CD4-positive, alpha-beta memory T cell (primary cell): ENCODE measurements at regions not wholly inside any gene's neighbourhood (a gene's known extent, or its start where the extent isn't known, plus 50 kb on each side); places are given as distances from the start of the nearest gene placed in this dataset.

Experiments
- CTCF ChIA-PET: fragments of 350-600 bp; sonication (Branson Sonifier 250); formaldehyde crosslinking; loops from one replicate; lab custom pipeline; 2021; ENCODE audit warnings: inconsistent platforms; ENCODE audit not compliant: partially characterized antibody; lab: Charles Lee
- POLR2A ChIA-PET: fragments of 350-600 bp; sonication (Branson Sonifier 250); formaldehyde crosslinking; loops from one replicate; lab custom pipeline; 2021; ENCODE audit not compliant: partially characterized antibody; lab: Charles Lee
- DNase-seq, 5 donors: peaks; one replicate each; pipeline versions ENCODE4 v3.0.0 to v3.0.0-alpha.2; 2020 to 2022; ENCODE audit warnings: mixed read lengths in 1 of 5
- H3K27ac ChIP-seq: one replicate; pipeline ENCODE4 v1.7.0; 2013; ENCODE audit warnings: low read depth, low read length
- H3K27me3 ChIP-seq: 2 replicates; pipeline ENCODE4 v1.7.0; 2013; ENCODE audit warnings: mild to moderate bottlenecking, low read length, moderate library complexity; ENCODE audit not compliant: insufficient read depth
- H3K36me3 ChIP-seq: 2 replicates; pipeline ENCODE4 v1.7.0; 2013; ENCODE audit warnings: mild to moderate bottlenecking, low read length, moderate library complexity; ENCODE audit not compliant: insufficient read depth
- H3K4me1 ChIP-seq: 2 replicates; pipeline ENCODE4 v1.7.0; 2013; ENCODE audit warnings: mild to moderate bottlenecking, low read length, moderate library complexity; ENCODE audit not compliant: insufficient read depth
- H3K4me3 ChIP-seq, 2 donors: one replicate each; pipeline ENCODE4 v1.7.0; 2013; ENCODE audit warnings: low read length in 2 of 2, mild to moderate bottlenecking in 1 of 2
- H3K9me3 ChIP-seq, 2 donors: one replicate each; pipeline ENCODE4 v1.7.0; 2013; ENCODE audit warnings: low read length in 2 of 2, control low read depth in 1 of 2; ENCODE audit not compliant: control insufficient read depth in 1 of 2
- H3K27ac Mint-ChIP-seq, 7 donors: one replicate each; pipeline ENCODE4 v1.8.0; 2020 to 2021; ENCODE audit warnings: mixed read lengths in 7 of 7, mild to moderate bottlenecking in 6 of 7, inconsistent platforms in 3 of 7, moderate library complexity in 3 of 7
- H3K27me3 Mint-ChIP-seq, 2 donors: one replicate each; pipeline ENCODE4 v1.8.0; 2020 to 2021; ENCODE audit warnings: mixed read lengths in 2 of 2
- H3K36me3 Mint-ChIP-seq, 2 donors: one replicate each; pipeline ENCODE4 v1.8.0; 2020 to 2021; ENCODE audit warnings: mixed read lengths in 2 of 2, inconsistent platforms in 1 of 2, mild to moderate bottlenecking in 1 of 2
- H3K4me1 Mint-ChIP-seq, 4 donors: one replicate each; pipeline ENCODE4 v1.8.0; 2020 to 2021; ENCODE audit warnings: mixed read lengths in 4 of 4, mild to moderate bottlenecking in 1 of 4
- H3K4me3 Mint-ChIP-seq, 8 donors: one replicate each; pipeline ENCODE4 v1.8.0; 2020 to 2021; ENCODE audit warnings: mixed read lengths in 8 of 8, mild to moderate bottlenecking in 7 of 8, moderate library complexity in 6 of 8, inconsistent platforms in 3 of 8
- H3K9me3 Mint-ChIP-seq, 8 donors: one replicate each; pipeline ENCODE4 v1.8.0; 2020 to 2021; ENCODE audit warnings: mixed read lengths in 8 of 8, mild to moderate bottlenecking in 5 of 8, inconsistent platforms in 3 of 8, moderate library complexity in 1 of 8
- intact Hi-C: fragments of 100-400 bp; cut with micrococcal nuclease; formaldehyde crosslinking; loops from one replicate; pipeline ENCODE4 v1.15.1; 2023

DNA sequence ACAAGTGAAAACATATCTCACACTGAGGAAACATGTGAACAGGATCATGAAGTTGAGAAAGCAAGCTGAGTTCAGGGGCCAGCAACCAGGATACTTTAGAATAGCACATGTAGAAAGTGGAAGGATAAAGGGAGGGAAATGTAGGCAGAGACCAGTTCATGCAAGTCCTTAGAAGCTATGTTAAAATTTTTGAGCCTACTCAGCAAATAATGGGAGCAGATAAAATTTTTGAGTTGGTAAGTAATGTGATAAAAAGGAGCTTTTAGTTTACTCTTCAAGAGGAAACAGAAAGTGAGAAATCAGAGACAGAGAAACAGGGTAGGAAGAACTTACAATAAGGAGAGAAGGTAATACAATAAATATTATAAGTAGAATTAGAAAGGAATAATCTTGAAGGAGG is 105.6 kb upstream of the ZBTB20 start:
- POLR2A ChIA-PET = no interaction called here
- CTCF ChIA-PET = no interaction called here
- no peaks in the 10 kb centered on the region for H3K27me3 ChIP-seq
- intact Hi-C loops = no loop called here
- peaks cover 5 to 16% (median 9%) of the 10 kb centered on the region in 8 donors for H3K9me3 Mint-ChIP-seq
- H3K36me3 ChIP-seq = no peaks in the 10 kb centered on the region
- no peaks in the 10 kb centered on the region for H3K4me1 ChIP-seq
- no peak overlapping the region for H3K4me3 ChIP-seq
- peaks cover 1 to 2% of the 10 kb centered on the region in 2 donors for H3K27me3 Mint-ChIP-seq
- no peak overlapping the region for H3K27ac ChIP-seq
- H3K27ac Mint-ChIP-seq = no peak overlapping the region
- H3K9me3 ChIP-seq = no peaks in the 10 kb centered on the region
- DNase-seq = no peak
- no peaks in the 10 kb centered on the region for H3K4me1 Mint-ChIP-seq
- H3K36me3 Mint-ChIP-seq = no peaks in the 10 kb centered on the region
- no peak overlapping the region for H3K4me3 Mint-ChIP-seq

GRCh38 chr3:115254492-115255196 is 107.6 kb upstream of the ZBTB20 start:
- intact Hi-C loops = no loop called here
- H3K36me3 ChIP-seq = no peaks in the 10 kb centered on the region

DNA sequence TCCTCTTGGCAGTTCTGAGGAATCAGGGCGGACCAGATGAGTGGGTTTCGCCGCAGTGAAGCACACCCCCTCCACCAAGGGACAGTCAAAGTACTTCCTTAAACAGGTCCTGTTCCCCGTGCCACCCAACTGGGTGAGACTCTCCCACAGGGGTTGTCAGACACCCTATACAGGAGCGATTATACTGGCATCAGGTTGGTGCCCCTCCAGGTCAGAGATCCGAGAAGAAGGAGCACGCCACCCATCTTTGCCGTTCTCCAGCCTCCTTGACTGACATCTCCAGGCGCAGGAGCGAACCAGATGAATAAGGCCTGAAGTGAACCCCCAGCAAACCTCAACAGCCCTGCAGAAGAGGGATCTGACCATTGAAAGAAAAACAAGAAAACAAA is 108.1 kb upstream of the ZBTB20 start:
- DNase-seq = no peak
- Mint-ChIP-seq H3K4me3 (no peak overlapping the region), H3K27ac (no peak overlapping the region), H3K36me3 (no peaks in the 10 kb centered on the region), H3K27me3 (peaks cover 1 to 2% of the 10 kb centered on the region in 2 donors), H3K9me3 (peaks cover 5 to 18% (median 9%) of the 10 kb centered on the region in 8 donors), H3K4me1 (no peaks in the 10 kb centered on the region)
- H3K4me1 ChIP-seq = no peaks in the 10 kb centered on the region
- no peaks in the 10 kb centered on the region for H3K9me3 ChIP-seq
- H3K36me3 ChIP-seq = no peaks in the 10 kb centered on the region
- no peak overlapping the region for H3K27ac ChIP-seq
- intact Hi-C loops = no loop called here
- ChIA-PET POLR2A (no interaction called here), CTCF (no interaction called here)
- no peaks in the 10 kb centered on the region for H3K27me3 ChIP-seq
- H3K4me3 ChIP-seq = no peak overlapping the region

More at GRCh38 chr3:115254492-115255196, 107.6 kb upstream of the ZBTB20 start:
- Mint-ChIP-seq H3K4me3 (no peak overlapping the region), H3K27me3 (peaks cover 1 to 2% of the 10 kb centered on the region in 2 donors), H3K36me3 (no peaks in the 10 kb centered on the region), H3K4me1 (no peaks in the 10 kb centered on the region), H3K27ac (no peak overlapping the region), H3K9me3 (peaks cover 5 to 16% (median 9%) of the 10 kb centered on the region in 8 donors)
- H3K27ac ChIP-seq = no peak overlapping the region
- POLR2A ChIA-PET = no interaction called here
- no peaks in the 10 kb centered on the region for H3K4me1 ChIP-seq
- H3K4me3 ChIP-seq = no peak overlapping the region
- no peak for DNase-seq
- no peaks in the 10 kb centered on the region for H3K27me3 ChIP-seq
- no peaks in the 10 kb centered on the region for H3K9me3 ChIP-seq
- CTCF ChIA-PET = no interaction called here

DNA sequence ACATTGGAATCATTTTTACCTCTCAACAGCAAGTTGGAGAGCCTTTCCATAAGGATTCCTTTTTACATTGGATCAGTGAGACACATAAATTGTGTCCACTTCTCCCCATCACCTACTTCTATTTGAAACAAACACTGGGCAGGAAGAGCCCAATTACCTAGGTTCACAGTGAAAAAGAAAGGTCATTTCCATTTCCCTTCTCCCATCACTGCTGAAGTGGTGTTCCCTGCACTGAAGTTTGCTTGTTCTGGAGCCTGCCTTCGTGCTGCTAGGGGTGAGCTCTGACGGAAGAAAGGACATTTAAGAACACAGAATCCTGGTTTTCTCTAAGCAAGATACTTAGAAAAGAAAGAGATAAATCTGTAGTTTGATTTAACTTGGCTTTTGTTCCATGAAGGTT is 123.8 kb upstream of the ZBTB20 start:
- no peaks in the 10 kb centered on the region for H3K4me1 Mint-ChIP-seq
- no peaks in the 10 kb centered on the region for H3K9me3 ChIP-seq
- no peaks in the 10 kb centered on the region for H3K4me1 ChIP-seq
- no peaks in the 10 kb centered on the region for H3K27me3 ChIP-seq
- H3K27ac Mint-ChIP-seq = no peak overlapping the region
- H3K9me3 Mint-ChIP-seq = peaks cover 0 to 3% (median 0%) of the 10 kb centered on the region in 8 donors
- intact Hi-C loops = no loop called here
- DNase-seq = no peak
- ChIA-PET POLR2A (no interaction called here), CTCF (no interaction called here)
- peaks cover 0 to 4% of the 10 kb centered on the region in 2 donors for H3K36me3 Mint-ChIP-seq
- H3K4me3 ChIP-seq = no peak overlapping the region
- no peak overlapping the region for H3K4me3 Mint-ChIP-seq
- no peaks in the 10 kb centered on the region for H3K27me3 Mint-ChIP-seq
- no peaks in the 10 kb centered on the region for H3K36me3 ChIP-seq
- no peak overlapping the region for H3K27ac ChIP-seq

- H3K4me1 ChIP-seq = no peaks in the 10 kb centered on the region
- Mint-ChIP-seq H3K36me3 (peaks cover 0 to 4% of the 10 kb centered on the region in 2 donors), H3K4me3 (no peak overlapping the region), H3K9me3 (peaks cover 0 to 3% (median 0%) of the 10 kb centered on the region in 8 donors), H3K27me3 (no peaks in the 10 kb centered on the region), H3K4me1 (no peaks in the 10 kb centered on the region), H3K27ac (no peak overlapping the region)
- no peaks in the 10 kb centered on the region for H3K27me3 ChIP-seq
- CTCF ChIA-PET = no interaction called here
- no peak overlapping the region for H3K4me3 ChIP-seq
- POLR2A ChIA-PET = no interaction called here
- no peaks in the 10 kb centered on the region for H3K36me3 ChIP-seq
- no peak overlapping the region for H3K27ac ChIP-seq
- no peaks in the 10 kb centered on the region for H3K9me3 ChIP-seq
- no peak for DNase-seq
- intact Hi-C loops = no loop called here
These were observed 125.1 kb upstream of the ZBTB20 start for GRCh38 chr3:115272036-115272824.

- Mint-ChIP-seq H3K36me3 (peaks cover 0 to 2% of the 10 kb centered on the region in 2 donors), H3K4me3 (no peak overlapping the region), H3K27ac (no peak overlapping the region), H3K27me3 (no peaks in the 10 kb centered on the region), H3K4me1 (peaks cover 4 to 5% (median 4%) of the 10 kb centered on the region in 4 donors), H3K9me3 (peaks cover 0 to 4% (median 0%) of the 10 kb centered on the region in 8 donors)
- ChIA-PET POLR2A (no interaction called here), CTCF (no interaction called here)
- H3K4me1 ChIP-seq = no peaks in the 10 kb centered on the region
- no peak overlapping the region for H3K27ac ChIP-seq
- no peak overlapping the region for H3K4me3 ChIP-seq
- no peaks in the 10 kb centered on the region for H3K27me3 ChIP-seq
- intact Hi-C loops = no loop called here
- H3K9me3 ChIP-seq = no peaks in the 10 kb centered on the region
- no peak for DNase-seq
- no peaks in the 10 kb centered on the region for H3K36me3 ChIP-seq
These were observed 128.8 kb upstream of the ZBTB20 start for GRCh38 chr3:115275896-115276295.

- H3K36me3 ChIP-seq = no peaks in the 10 kb centered on the region
- H3K9me3 Mint-ChIP-seq = peaks cover 0 to 6% (median 0%) of the 10 kb centered on the region in 8 donors
- peaks cover 6 to 11% (median 7%) of the 10 kb centered on the region in 4 donors for H3K4me1 Mint-ChIP-seq
- H3K9me3 ChIP-seq = no peaks in the 10 kb centered on the region
- H3K27me3 ChIP-seq = no peaks in the 10 kb centered on the region
- H3K27ac ChIP-seq = no peak overlapping the region
- H3K36me3 Mint-ChIP-seq = peaks cover 0 to 2% of the 10 kb centered on the region in 2 donors
- no peak overlapping the region for H3K4me3 Mint-ChIP-seq
- peak overlapping the region in 1 of 7 donors; percentile 29 for H3K27ac Mint-ChIP-seq
- no peak for DNase-seq
- intact Hi-C loops = no loop called here
- CTCF ChIA-PET = no interaction called here
- no peak overlapping the region for H3K4me3 ChIP-seq
- no peaks in the 10 kb centered on the region for H3K4me1 ChIP-seq
- no peaks in the 10 kb centered on the region for H3K27me3 Mint-ChIP-seq
- POLR2A ChIA-PET = no interaction called here
These were observed 132.9 kb upstream of the ZBTB20 start for GRCh38 chr3:115279939-115280338.
